ENCODE measurements at regions not wholly inside any gene's neighbourhood (a gene's known extent, or its start where the extent isn't known, plus 50 kb on each side); places are given as distances from the start of the nearest gene placed in this dataset.
"Not testable (repeated sequence)": the region's sequence is repeated elsewhere in the genome, so short reads cannot be mapped to it uniquely, and the experiment has no call there.

DNA sequence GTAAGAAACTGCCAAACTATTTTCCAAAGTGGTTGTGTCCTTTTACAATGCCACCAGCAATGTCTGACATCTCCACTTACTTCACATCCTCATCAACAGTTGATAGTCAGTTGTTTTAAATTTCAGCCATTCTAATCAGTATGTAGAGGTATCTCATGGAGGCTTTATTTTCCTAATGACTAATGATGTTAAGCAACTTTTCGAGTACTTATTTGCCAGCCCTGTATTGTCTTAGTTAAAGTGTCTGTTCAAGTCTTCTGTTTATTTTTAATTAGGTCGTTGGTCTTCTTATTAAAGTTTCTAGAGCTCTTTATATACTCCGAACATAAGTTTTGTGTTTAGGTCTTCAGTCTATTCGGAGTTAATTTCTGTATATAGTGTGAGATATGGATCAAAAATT lies 54.9 kb upstream of the NBPF12 start:
- not testable (repeated sequence) for DNase-seq

GRCh38 chr1:146881096-146881495 lies 57.0 kb upstream of the NBPF12 start:
- DNase-seq: not testable (repeated sequence)

DNA sequence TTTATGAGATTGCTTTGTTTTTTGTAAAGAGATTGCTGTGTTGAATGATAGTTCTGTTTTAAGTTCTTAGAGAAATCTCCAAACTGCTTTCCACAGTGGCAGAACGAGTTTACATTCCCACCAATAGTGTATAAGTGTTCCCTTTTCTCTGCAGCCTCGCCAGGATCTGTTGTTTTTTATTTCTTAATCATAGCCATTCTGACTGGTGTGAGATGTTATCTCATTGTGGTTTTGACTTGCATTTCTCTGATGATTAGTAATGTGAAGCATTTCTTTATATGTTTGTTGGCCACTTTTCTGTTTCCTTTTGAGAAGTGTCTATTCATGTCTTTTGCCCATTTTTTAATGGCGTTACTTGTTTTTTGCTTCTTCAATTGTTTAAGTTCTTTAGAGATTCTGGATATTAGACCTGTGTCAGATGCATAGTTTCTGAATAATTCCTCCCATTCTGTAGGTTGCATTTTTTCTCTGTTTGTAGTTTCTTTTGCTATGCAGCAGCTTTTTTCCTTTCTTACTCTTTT lies 74.3 kb upstream of the NBPF12 start:
- DNase-seq: not testable (repeated sequence)

GRCh38 chr1:146853147-146853546 lies 85.0 kb upstream of the NBPF12 start:
- DNase-seq: not testable (repeated sequence)

DNA sequence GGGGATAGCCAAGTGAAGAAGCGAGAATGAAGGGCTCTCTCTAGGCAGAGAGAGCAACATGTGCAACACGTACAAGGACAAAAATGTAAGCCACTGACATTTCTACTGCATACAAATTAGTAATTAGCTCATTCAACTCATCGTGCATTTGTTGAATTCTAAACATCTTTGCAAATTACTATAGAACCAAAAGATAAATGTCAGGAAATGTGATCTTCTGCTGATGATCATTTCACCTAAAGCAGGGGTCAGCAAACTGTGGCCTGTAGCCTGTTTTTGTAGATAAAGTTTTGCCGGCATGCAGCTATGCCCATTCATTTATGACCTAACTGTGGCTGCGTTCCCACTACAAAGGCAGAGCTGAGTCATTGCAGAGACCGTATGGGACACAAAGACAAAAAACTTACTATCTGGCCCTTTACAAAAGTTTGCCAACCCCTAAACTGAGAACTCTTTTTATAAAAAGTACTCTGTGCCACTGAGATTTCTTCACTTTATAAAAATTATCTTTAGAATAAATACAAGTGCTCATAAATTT lies 87.7 kb upstream of the NBPF12 start:
- not testable (repeated sequence) for DNase-seq

- not testable (repeated sequence) for DNase-seq
These were observed 99.4 kb upstream of the NBPF12 start for GRCh38 chr1:146838725-146839124.

GRCh38 chr1:146826957-146827356 lies 111.2 kb upstream of the NBPF12 start:
- DNase-seq: not testable (repeated sequence)

GRCh38 chr1:146794236-146794635 lies 143.9 kb upstream of the NBPF12 start:
- not testable (repeated sequence) for DNase-seq

DNA sequence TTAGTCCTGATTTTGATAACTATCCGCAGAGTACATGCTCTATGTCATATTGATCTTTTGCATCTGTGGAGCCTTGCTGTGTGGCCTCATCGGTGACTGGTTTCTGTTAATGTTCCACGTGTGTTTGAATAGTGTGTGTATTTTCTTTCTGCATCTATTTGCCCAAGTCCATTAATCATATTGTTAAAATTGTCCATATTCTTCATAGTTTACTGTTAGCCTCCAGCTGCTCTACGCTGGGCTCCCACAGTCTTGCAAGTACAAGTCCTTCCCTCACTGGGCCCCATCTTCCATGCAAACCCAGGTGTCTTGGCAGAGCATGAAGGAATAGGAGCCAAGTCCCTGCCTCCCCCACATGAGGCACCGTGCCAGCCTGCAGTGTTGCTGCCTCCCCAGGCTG lies 145.4 kb upstream of the NBPF12 start:
- DNase-seq: not testable (repeated sequence)

GRCh38 chr1:146784212-146784940 lies 153.7 kb upstream of the NBPF12 start:
- DNase-seq: not testable (repeated sequence)

- not testable (repeated sequence) for DNase-seq
These were observed 156.9 kb upstream of the NBPF12 start for GRCh38 chr1:146781235-146781634.

- DNase-seq: peak in 1 of 5 experiments; percentile 1
These were observed 160.1 kb upstream of the NBPF12 start for GRCh38 chr1:146777826-146778602.

- DNase-seq: not testable (repeated sequence)
These were observed 163.1 kb upstream of the NBPF12 start for GRCh38 chr1:146774988-146775387.

GRCh38 chr1:146774271-146774670 lies 163.9 kb upstream of the NBPF12 start:
- not testable (repeated sequence) for DNase-seq

GRCh38 chr1:146771409-146771808 lies 166.7 kb upstream of the NBPF12 start:
- DNase-seq: not testable (repeated sequence)

DNA sequence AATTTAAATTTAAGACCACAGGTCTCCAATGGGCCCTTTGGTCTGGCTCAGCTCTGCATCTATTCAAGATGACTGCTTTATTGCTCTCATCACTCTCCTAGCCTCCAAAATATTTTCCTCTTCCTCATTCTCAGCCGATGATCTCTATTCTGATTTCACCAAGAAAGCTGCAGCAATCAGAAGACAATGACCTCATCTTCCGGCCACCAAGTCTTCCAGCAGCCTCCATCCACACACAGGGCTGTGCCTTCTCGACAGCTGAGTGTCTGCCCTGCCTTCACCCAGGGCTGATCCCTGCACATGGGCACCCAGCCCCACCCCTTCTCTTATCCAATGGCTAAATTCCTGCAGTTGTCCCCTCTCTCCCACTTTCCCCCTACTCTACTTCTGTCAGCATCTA lies 167.1 kb upstream of the NBPF12 start:
- DNase-seq: not testable (repeated sequence)

DNA sequence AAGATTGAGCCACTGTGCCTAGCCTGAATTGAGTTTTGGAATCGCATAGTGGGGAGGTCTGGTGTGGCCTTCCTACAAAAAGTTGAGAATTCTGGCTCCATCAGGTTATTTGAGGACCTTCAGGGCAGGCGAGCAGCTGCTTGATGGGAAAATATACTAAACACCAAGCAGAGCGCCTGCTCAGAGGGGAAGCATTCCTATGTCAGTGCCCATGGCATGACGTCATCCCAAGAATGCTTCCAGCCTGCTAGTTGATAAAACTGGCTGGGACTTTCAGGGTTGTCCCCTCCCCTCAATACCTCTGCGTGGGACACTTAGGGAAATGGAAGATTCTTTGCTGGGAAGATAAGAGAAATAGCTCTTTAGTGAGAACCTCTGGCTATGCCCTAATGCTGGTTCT lies 174.9 kb upstream of the NBPF12 start:
- DNase-seq: not testable (repeated sequence)

GRCh38 chr1:146756858-146757257 lies 181.3 kb upstream of the NBPF12 start:
- DNase-seq: not testable (repeated sequence)

GRCh38 chr1:146748686-146749085 lies 189.4 kb upstream of the NBPF12 start:
- DNase-seq: not testable (repeated sequence)

DNA sequence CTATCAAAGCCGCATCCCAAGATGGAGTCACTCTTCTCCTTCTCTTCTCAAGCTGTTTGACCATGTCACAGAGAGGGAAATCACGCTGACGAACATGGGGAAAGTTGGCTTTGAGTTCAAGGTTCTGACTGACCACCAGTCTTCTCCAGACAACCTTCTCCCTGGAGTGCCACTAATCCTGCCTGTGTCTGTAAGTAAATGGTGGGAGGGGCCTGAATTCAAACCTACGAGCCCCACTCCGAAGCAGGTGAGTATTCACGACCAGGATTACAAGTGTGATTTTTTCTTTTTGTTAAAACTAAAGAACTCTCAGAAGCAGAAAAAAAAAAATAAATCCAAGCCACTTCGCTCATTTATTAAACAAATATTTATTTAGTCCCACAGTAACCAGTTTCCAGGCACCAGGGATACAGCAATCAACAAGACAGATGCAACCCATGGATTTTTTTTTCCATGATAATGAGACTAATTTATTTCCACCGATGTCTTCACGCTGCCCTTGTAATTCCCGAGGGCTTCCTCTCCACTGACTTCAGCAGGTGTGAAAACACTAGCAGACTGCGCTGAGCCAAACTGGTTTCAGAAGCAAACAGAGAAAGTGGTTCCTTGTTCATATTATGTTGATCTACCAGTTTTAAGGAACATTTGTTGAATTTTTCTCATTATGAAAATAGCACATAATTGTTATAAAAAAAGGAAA lies 206.0 kb upstream of the NBPF12 start:
- DNase-seq: not testable (repeated sequence)

DNA sequence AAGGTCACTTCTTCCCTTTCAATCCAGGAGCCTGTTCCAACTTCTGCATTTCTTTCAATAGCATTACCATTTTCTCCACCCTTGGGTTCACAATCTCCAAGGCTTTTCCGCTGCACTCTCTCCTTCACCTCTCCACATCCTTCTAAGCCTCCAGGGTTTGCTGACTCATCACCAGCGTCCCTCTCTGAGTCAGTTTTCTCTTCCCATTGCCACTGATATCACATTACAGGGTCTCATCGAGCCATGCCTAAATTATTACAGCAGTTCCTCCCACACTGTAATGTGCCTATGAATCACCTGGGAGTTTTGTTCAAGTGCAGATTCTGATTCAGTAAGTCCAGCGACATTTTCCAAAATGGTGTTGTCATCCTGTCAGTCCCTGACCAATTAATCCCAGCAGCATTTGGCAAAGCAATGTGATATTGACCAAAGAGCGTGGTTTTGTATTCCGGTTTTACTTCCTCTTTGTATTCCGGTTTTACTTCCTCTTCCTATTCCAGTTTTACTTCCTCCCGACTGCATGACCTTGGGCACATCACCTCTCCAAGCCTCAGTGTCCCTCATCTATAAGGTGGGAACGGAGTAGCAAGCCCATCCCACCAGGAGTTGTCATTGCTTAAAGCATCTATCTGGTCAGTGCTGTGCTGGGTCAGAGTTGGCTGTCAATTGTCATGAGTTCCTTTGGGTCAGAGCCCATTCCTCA lies 208.3 kb upstream of the NBPF12 start:
- not testable (repeated sequence) for DNase-seq

- not testable (repeated sequence) for DNase-seq
These were observed 223.1 kb upstream of the NBPF12 start for GRCh38 chr1:146715054-146715453.
